ENCODE measurements at regions not wholly inside any gene's neighbourhood (a gene's known extent, or its start where the extent isn't known, plus 50 kb on each side); places are given as distances from the start of the nearest gene placed in this dataset.

- in situ Hi-C loops (cut with HindIII; ENCODE audit: low pct_ligation_motif_present, low sequenced_read_pairs): no loop called here
- DNase-seq: no peak
- Histone ChIP-seq H3K27ac (no peak overlapping the region), H3K4me3 (ENCODE audit: low read depth, low read length) (no peak overlapping the region), H3K27me3 (replicated peaks) (no peaks in the 10 kb centered on the region), H3K36me3 (replicated peaks) (no peaks in the 10 kb centered on the region)
- TF ChIP-seq CTCF (IDR thresholded peaks at IDR 0.05; ENCODE audit: low read depth, low read length, missing control alignments): peak; percentile 17
These were observed 703.5 kb upstream of the SEMA3D start for GRCh38 chr7:85890244-85890811.

- no peak for TF ChIP-seq CTCF (IDR thresholded peaks at IDR 0.05; ENCODE audit: low read depth, low read length, missing control alignments)
- Histone ChIP-seq H3K27me3 (replicated peaks) (no peaks in the 10 kb centered on the region), H3K4me3 (ENCODE audit: low read depth, low read length) (no peak overlapping the region), H3K27ac (no peak overlapping the region), H3K36me3 (replicated peaks) (no peaks in the 10 kb centered on the region)
- in situ Hi-C loops (cut with HindIII; ENCODE audit: low pct_ligation_motif_present, low sequenced_read_pairs): no loop called here
- DNase-seq: no peak
These were observed 700.3 kb upstream of the SEMA3D start for GRCh38 chr7:85887133-85887532.

- no peak for DNase-seq
- no peaks in the 10 kb centered on the region for H3K36me3 ChIP-seq (replicated peaks)
- no peak overlapping the region for H3K27ac ChIP-seq
- in situ Hi-C loops (cut with HindIII; ENCODE audit: low pct_ligation_motif_present, low sequenced_read_pairs): no loop called here
- H3K4me3 ChIP-seq (ENCODE audit: low read depth, low read length): no peak overlapping the region
- no peaks in the 10 kb centered on the region for H3K27me3 ChIP-seq (replicated peaks)
- TF ChIP-seq CTCF (IDR thresholded peaks at IDR 0.05; ENCODE audit: low read depth, low read length, missing control alignments): no peak
These were observed 695.5 kb upstream of the SEMA3D start for GRCh38 chr7:85882335-85882734.

GRCh38 chr7:85875398-85875797, 688.5 kb upstream of the SEMA3D start:
- Histone ChIP-seq H3K27me3 (replicated peaks) (no peaks in the 10 kb centered on the region), H3K36me3 (replicated peaks) (no peaks in the 10 kb centered on the region), H3K4me3 (ENCODE audit: low read depth, low read length) (no peak overlapping the region), H3K27ac (no peak overlapping the region)
- no peak for DNase-seq
- in situ Hi-C loops (cut with HindIII; ENCODE audit: low pct_ligation_motif_present, low sequenced_read_pairs): no loop called here
- TF ChIP-seq CTCF (IDR thresholded peaks at IDR 0.05; ENCODE audit: low read depth, low read length, missing control alignments): no peak

- H3K27ac ChIP-seq: no peak overlapping the region
- TF ChIP-seq CTCF (IDR thresholded peaks at IDR 0.05; ENCODE audit: low read depth, low read length, missing control alignments): no peak
- H3K36me3 ChIP-seq (replicated peaks): no peaks in the 10 kb centered on the region
- H3K4me3 ChIP-seq (ENCODE audit: low read depth, low read length): no peak overlapping the region
- no peaks in the 10 kb centered on the region for H3K27me3 ChIP-seq (replicated peaks)
- in situ Hi-C loops (cut with HindIII; ENCODE audit: low pct_ligation_motif_present, low sequenced_read_pairs): no loop called here
- DNase-seq: no peak
These were observed 679.7 kb upstream of the SEMA3D start for GRCh38 chr7:85866540-85866939.

GRCh38 chr7:85851571-85852193, 664.8 kb upstream of the SEMA3D start:
- no peaks in the 10 kb centered on the region for H3K36me3 ChIP-seq (replicated peaks)
- DNase-seq: no peak
- H3K27ac ChIP-seq: no peak overlapping the region
- in situ Hi-C loops (cut with HindIII; ENCODE audit: low pct_ligation_motif_present, low sequenced_read_pairs): no loop called here
- TF ChIP-seq CTCF (IDR thresholded peaks at IDR 0.05; ENCODE audit: low read depth, low read length, missing control alignments): peak; percentile 23
- no peaks in the 10 kb centered on the region for H3K27me3 ChIP-seq (replicated peaks)
- H3K4me3 ChIP-seq (ENCODE audit: low read depth, low read length): no peak overlapping the region
